ENCODE measurements at regions not wholly inside any gene's neighbourhood (a gene's known extent, or its start where the extent isn't known, plus 50 kb on each side); places are given as distances from the start of the nearest gene placed in this dataset.

GRCh38 chr4:158067646-158068045 lies 105.2 kb downstream of the GASK1B start:
- TF ChIP-seq POLR2A (IDR thresholded peaks at IDR 0.05): no peak
- TF ChIP-seq, protein P1, sequence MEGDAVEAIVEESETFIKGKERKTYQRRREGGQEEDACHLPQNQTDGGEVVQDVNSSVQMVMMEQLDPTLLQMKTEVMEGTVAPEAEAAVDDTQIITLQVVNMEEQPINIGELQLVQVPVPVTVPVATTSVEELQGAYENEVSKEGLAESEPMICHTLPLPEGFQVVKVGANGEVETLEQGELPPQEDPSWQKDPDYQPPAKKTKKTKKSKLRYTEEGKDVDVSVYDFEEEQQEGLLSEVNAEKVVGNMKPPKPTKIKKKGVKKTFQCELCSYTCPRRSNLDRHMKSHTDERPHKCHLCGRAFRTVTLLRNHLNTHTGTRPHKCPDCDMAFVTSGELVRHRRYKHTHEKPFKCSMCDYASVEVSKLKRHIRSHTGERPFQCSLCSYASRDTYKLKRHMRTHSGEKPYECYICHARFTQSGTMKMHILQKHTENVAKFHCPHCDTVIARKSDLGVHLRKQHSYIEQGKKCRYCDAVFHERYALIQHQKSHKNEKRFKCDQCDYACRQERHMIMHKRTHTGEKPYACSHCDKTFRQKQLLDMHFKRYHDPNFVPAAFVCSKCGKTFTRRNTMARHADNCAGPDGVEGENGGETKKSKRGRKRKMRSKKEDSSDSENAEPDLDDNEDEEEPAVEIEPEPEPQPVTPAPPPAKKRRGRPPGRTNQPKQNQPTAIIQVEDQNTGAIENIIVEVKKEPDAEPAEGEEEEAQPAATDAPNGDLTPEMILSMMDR (IDR thresholded peaks at IDR 0.05): no peak
- no peak for TF ChIP-seq EP300 (IDR thresholded peaks at IDR 0.05)

All from tibial nerve (tissue), 4 donors.